SK-N-SH (cell line): ENCODE measurements at regions not wholly inside any gene's neighbourhood (a gene's known extent, or its start where the extent isn't known, plus 50 kb on each side); places are given as distances from the start of the nearest gene placed in this dataset.

Experiments used
- CTCF ChIA-PET: fragments of 300-600, 350-600 bp; formaldehyde crosslinking; extraction: SDS; loops from one replicate; lab custom pipeline; 2021; lab: Yijun Ruan, JAX
- POLR2A ChIA-PET: fragments of 350-600 bp; sonication (Branson Sonifier 250); formaldehyde crosslinking; extraction: SDS; loops from one replicate; lab custom pipeline; 2020; ENCODE audit warnings: antibody characterized with exemption, inconsistent platforms; lab: Yijun Ruan, JAX
- DNase-seq: peaks from one replicate; pipeline ENCODE4 v3.0.0; 2012
- H2AFZ ChIP-seq: fragments of 200-600 bp; sonication (generic); 2 replicates; pipeline ENCODE4 v1.8.1; 2016; ENCODE audit warnings: antibody characterized with exemption, mild to moderate bottlenecking, low read depth
- H3F3A ChIP-seq: fragments of 200-600 bp; sonication (generic); replicated peaks from 2 replicates; pipeline ENCODE3; 2016; ENCODE audit warnings: antibody characterized with exemption, mild to moderate bottlenecking; ENCODE audit not compliant: insufficient read depth
- H3K27ac ChIP-seq, 2 experiments: fragments of 200-500 bp in 1 of 2; fragments of 200-600 bp in 1 of 2; sonication (Bioruptor generic) in 1 of 2; sonication (generic), shearing (Covaris generic) in 1 of 2; 2 replicates each; pipeline versions ENCODE4 v1.5.1 to v1.6.1; 2014 to 2016; ENCODE audit warnings: low read depth in 2 of 2, inconsistent platforms in 1 of 2, low read length in 1 of 2, mild to moderate bottlenecking in 1 of 2, mixed read lengths in 1 of 2
- H3K27me3 ChIP-seq: fragments of 200-600 bp; sonication (generic), shearing (Covaris generic); 2 replicates; pipeline ENCODE4 v1.6.1; 2016; ENCODE audit warnings: mixed run types; ENCODE audit not compliant: insufficient read depth
- H3K36me3 ChIP-seq, 2 experiments: fragments of 200-500 bp in 1 of 2; fragments of 200-600 bp in 1 of 2; sonication (Bioruptor generic) in 1 of 2; sonication (generic) in 1 of 2; replicated peaks in 1 of 2; 2 replicates each; pipeline versions ENCODE3 to v1.5.1; 2014 to 2016; ENCODE audit warnings: low read length in 1 of 2, mild to moderate bottlenecking in 1 of 2; ENCODE audit not compliant: insufficient read depth in 2 of 2, control insufficient read depth in 1 of 2
- H3K4me1 ChIP-seq, 2 experiments: fragments of 200-500 bp in 1 of 2; fragments of 200-600 bp in 1 of 2; sonication (Bioruptor generic) in 1 of 2; sonication (generic), shearing (Covaris generic) in 1 of 2; 2 replicates each; pipeline versions ENCODE4 v1.5.1 to v1.6.1; 2014 to 2016; ENCODE audit warnings: low read depth in 1 of 2, low read length in 1 of 2, mixed run types in 1 of 2; ENCODE audit not compliant: insufficient read depth in 2 of 2, control insufficient read depth in 1 of 2
- H3K4me2 ChIP-seq: fragments of 200-600 bp; sonication (generic), shearing (Covaris generic); 2 replicates; pipeline ENCODE4 v1.6.1; 2017; ENCODE audit warnings: mixed run types
- H3K4me3 ChIP-seq, 2 experiments: fragments of 200-500 bp in 1 of 2; fragments of 200-600 bp in 1 of 2; sonication (Bioruptor generic) in 1 of 2; sonication (generic), shearing (Covaris generic) in 1 of 2; 2 replicates each; pipeline versions ENCODE4 v1.5.1 to v1.8.1; 2014 to 2016; ENCODE audit warnings: low read depth in 2 of 2, inconsistent platforms in 1 of 2, low read length in 1 of 2, mild to moderate bottlenecking in 1 of 2, mixed read lengths in 1 of 2, moderate library complexity in 1 of 2
- H3K79me2 ChIP-seq: fragments of 200-600 bp; sonication (generic); 2 replicates; pipeline ENCODE4 v1.8.1; 2017; ENCODE audit warnings: mild to moderate bottlenecking; ENCODE audit not compliant: insufficient read depth
- H3K9ac ChIP-seq: fragments of 200-600 bp; sonication (generic); 2 replicates; pipeline ENCODE4 v1.6.1; 2017; ENCODE audit warnings: mixed run types
- H3K9me2 ChIP-seq: fragments of 200-600 bp; sonication (generic); 2 replicates; pipeline ENCODE4 v1.6.1; 2017; ENCODE audit warnings: mixed run types
- H3K9me3 ChIP-seq: fragments of 200-600 bp; sonication (generic); 2 replicates; pipeline ENCODE4 v1.6.1; 2017; ENCODE audit warnings: mixed run types, mild to moderate bottlenecking, moderate library complexity
- H4K20me1 ChIP-seq: fragments of 200-600 bp; sonication (generic); 2 replicates; pipeline ENCODE4 v1.6.1; 2017; ENCODE audit warnings: mild to moderate bottlenecking, mixed run types; ENCODE audit not compliant: insufficient read depth
- ELF1 ChIP-seq: IDR thresholded peaks from 2 replicates; pipeline ENCODE4 v1.4.0; 2012
- EP300 ChIP-seq, 2 experiments: IDR thresholded peaks; 2 replicates each; pipeline versions ENCODE4 v1.4.0 to v1.6.1; 2012; ENCODE audit warnings: borderline replicate concordance in 1 of 2, low read depth in 1 of 2, low read length in 1 of 2
- FOSL2 ChIP-seq: IDR thresholded peaks from 2 replicates; pipeline ENCODE4 v1.4.0; 2012; ENCODE audit warnings: low read depth, mild to moderate bottlenecking, moderate library complexity, borderline replicate concordance
- FOXJ3 ChIP-seq: sonication (generic); formaldehyde crosslinking; IDR thresholded peaks from 2 replicates; pipeline ENCODE4 v1.5.1; 2020; ENCODE audit warnings: mild to moderate bottlenecking, missing genetic modification reagents
- FOXM1 ChIP-seq: IDR thresholded peaks from 2 replicates; pipeline ENCODE4 v1.4.0; 2012; ENCODE audit warnings: low read depth, mild to moderate bottlenecking
- JUND ChIP-seq: IDR thresholded peaks from 2 replicates; pipeline ENCODE4 v1.4.0; 2012
- MEF2A ChIP-seq: IDR thresholded peaks from 2 replicates; pipeline ENCODE4 v1.4.0; 2012; ENCODE audit warnings: low read depth, borderline replicate concordance
- RCOR1 ChIP-seq: fragments of 150-350 bp; IDR thresholded peaks from 2 replicates; pipeline ENCODE4 v1.6.1; 2017; ENCODE audit warnings: antibody characterized with exemption, low read length
- RFX5 ChIP-seq: IDR thresholded peaks from 2 replicates; pipeline ENCODE4 v1.6.1; 2012; ENCODE audit warnings: mild to moderate bottlenecking, improper control_type of control experiment, low read length
- RXRA ChIP-seq: IDR thresholded peaks from 2 replicates; pipeline ENCODE4 v1.4.0; 2012; ENCODE audit warnings: low read depth, mild to moderate bottlenecking, borderline replicate concordance
- SMC3 ChIP-seq: IDR thresholded peaks from 2 replicates; pipeline ENCODE4 v1.6.1; 2012; ENCODE audit warnings: low read depth, low read length, improper control_type of control experiment
- TCF12 ChIP-seq: IDR thresholded peaks from 2 replicates; pipeline ENCODE4 v1.4.0; 2012
- YY1 ChIP-seq: IDR thresholded peaks from 2 replicates; pipeline ENCODE4 v1.4.0; 2012; ENCODE audit warnings: low read depth, mild to moderate bottlenecking
- WGBS: methylation state at CpG from one replicate; pipeline ENCODE4 v1.1.6; 2017; ENCODE audit warnings: low lambda C conversion rate; 5-methylcytosine and 5-hydroxymethylcytosine counted together
- TF ChIP-seq, protein P1 (sequence below): IDR thresholded peaks from 2 replicates; pipeline ENCODE4 v1.4.0; 2012; ENCODE audit warnings: low read depth
- TF ChIP-seq, protein P2 (sequence below): IDR thresholded peaks from 2 replicates; pipeline ENCODE4 v1.4.0; 2012; ENCODE audit warnings: low read depth, borderline replicate concordance
- TF ChIP-seq, protein P3 (sequence below): IDR thresholded peaks from 2 replicates; pipeline ENCODE4 v1.4.0; 2012; ENCODE audit warnings: low read depth, borderline replicate concordance
- TF ChIP-seq, protein P4 (sequence below): IDR thresholded peaks from 2 replicates; pipeline ENCODE4; 2012

DNA sequence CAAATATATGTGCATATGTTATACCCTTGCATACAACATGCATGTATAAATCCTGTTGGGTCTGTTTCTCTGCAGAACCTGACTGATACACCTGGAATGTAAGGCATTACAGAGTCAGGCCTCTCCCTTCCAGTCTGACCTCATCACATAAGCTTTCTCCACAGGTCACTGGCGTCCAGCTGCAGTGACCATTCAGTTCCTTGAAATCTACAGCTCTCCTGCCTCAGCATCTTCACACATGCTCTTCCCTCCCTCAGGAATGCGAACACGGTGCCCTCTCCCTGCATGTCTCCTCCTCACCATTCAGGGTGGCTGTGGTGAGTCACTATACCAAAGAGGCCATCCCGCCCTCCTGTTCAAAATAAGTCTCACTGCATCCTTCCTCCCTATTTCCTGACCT is 657.8 kb upstream of the B3GAT1 start:
- no peaks in the 10 kb centered on the region for H3K9me3 ChIP-seq
- H3K9ac ChIP-seq, result no peak overlapping the region
- no peak overlapping the region for H2AFZ ChIP-seq
- no peaks in the 10 kb centered on the region for H3K79me2 ChIP-seq
- TF ChIP-seq, protein P1, sequence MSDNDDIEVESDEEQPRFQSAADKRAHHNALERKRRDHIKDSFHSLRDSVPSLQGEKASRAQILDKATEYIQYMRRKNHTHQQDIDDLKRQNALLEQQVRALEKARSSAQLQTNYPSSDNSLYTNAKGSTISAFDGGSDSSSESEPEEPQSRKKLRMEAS, result no peak
- TF ChIP-seq JUND (no peak), MEF2A (no peak), FOXM1 (no peak), RFX5 (no peak), TCF12 (no peak), SMC3 (no peak), FOXJ3 (CRISPR knock-in tag) (no peak), EP300 (IDR thresholded peaks at IDR 0.05; ENCODE audit: borderline replicate concordance in 1 of 2, low read depth in 1 of 2, low read length in 1 of 2) (no peak), FOSL2 (no peak), RXRA (no peak), YY1 (no peak), RCOR1 (no peak), ELF1 (no peak)
- TF ChIP-seq, protein P2, sequence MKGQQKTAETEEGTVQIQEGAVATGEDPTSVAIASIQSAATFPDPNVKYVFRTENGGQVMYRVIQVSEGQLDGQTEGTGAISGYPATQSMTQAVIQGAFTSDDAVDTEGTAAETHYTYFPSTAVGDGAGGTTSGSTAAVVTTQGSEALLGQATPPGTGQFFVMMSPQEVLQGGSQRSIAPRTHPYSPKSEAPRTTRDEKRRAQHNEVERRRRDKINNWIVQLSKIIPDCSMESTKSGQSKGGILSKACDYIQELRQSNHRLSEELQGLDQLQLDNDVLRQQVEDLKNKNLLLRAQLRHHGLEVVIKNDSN, result no peak
- TF ChIP-seq, protein P3, sequence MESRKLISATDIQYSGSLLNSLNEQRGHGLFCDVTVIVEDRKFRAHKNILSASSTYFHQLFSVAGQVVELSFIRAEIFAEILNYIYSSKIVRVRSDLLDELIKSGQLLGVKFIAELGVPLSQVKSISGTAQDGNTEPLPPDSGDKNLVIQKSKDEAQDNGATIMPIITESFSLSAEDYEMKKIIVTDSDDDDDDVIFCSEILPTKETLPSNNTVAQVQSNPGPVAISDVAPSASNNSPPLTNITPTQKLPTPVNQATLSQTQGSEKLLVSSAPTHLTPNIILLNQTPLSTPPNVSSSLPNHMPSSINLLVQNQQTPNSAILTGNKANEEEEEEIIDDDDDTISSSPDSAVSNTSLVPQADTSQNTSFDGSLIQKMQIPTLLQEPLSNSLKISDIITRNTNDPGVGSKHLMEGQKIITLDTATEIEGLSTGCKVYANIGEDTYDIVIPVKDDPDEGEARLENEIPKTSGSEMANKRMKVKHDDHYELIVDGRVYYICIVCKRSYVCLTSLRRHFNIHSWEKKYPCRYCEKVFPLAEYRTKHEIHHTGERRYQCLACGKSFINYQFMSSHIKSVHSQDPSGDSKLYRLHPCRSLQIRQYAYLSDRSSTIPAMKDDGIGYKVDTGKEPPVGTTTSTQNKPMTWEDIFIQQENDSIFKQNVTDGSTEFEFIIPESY, result no peak
- TF ChIP-seq, protein P4, sequence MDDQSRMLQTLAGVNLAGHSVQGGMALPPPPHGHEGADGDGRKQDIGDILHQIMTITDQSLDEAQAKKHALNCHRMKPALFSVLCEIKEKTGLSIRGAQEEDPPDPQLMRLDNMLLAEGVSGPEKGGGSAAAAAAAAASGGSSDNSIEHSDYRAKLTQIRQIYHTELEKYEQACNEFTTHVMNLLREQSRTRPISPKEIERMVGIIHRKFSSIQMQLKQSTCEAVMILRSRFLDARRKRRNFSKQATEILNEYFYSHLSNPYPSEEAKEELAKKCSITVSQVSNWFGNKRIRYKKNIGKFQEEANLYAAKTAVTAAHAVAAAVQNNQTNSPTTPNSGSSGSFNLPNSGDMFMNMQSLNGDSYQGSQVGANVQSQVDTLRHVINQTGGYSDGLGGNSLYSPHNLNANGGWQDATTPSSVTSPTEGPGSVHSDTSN, result no peak
- ChIA-PET CTCF (interaction anchor here (0.9 to 1.5 kb wide), 3 partner anchors 18 to 202 kb away, joined by 3 to 6 read pairs (median 4); no protein-coding TSS in a partner anchor), POLR2A (no interaction called here)
- 10% methylated on average over 4 of the region's 4 CpGs for WGBS
- H3K27ac ChIP-seq, result no peak overlapping the region
- H3K9me2 ChIP-seq, result no peaks in the 10 kb centered on the region
- no peak overlapping the region for H3K4me3 ChIP-seq
- H3K4me2 ChIP-seq, result no peak overlapping the region
- no peaks in the 10 kb centered on the region for H3F3A ChIP-seq
- no peaks in the 10 kb centered on the region for H3K27me3 ChIP-seq
- peaks cover 0 to 13% of the 10 kb centered on the region in 2 experiments; a peak in 1 of 4 replicates for H3K4me1 ChIP-seq
- no peak for DNase-seq
- H3K36me3 ChIP-seq, result no peaks in the 10 kb centered on the region
- H4K20me1 ChIP-seq, result no peaks in the 10 kb centered on the region
